HEK293 (cell line): ENCODE measurements at regions not wholly inside any gene's neighbourhood (a gene's known extent, or its start where the extent isn't known, plus 50 kb on each side); places are given as distances from the start of the nearest gene placed in this dataset.

Source experiments
- CTCF ChIA-PET: fragments of 350-600 bp; formaldehyde crosslinking; extraction: SDS; loops from one replicate; lab custom pipeline; 2021; ENCODE audit warnings: antibody characterized with exemption; lab: Yijun Ruan, JAX
- POLR2A ChIA-PET: fragments of 300-600 bp; formaldehyde crosslinking; extraction: SDS; loops from one replicate; lab custom pipeline; 2020; ENCODE audit warnings: antibody characterized with exemption, inconsistent platforms; lab: Yijun Ruan, JAX
- H3K27ac ChIP-seq: fragments of 200-500 bp; sonication (Bioruptor generic); 2 replicates; pipeline ENCODE4 v1.5.1; 2014; ENCODE audit warnings: low read depth, low read length, control low read depth, inconsistent platforms; ENCODE audit errors: extremely low read depth
- H3K36me3 ChIP-seq, 2 experiments: fragments of 200-500 bp in 1 of 2; sonication (Bioruptor generic) in 1 of 2; 1 replicate in 1 of 2; 2 replicates in 1 of 2; pipeline ENCODE4 v1.5.1; 2014 to 2017; ENCODE audit warnings: inconsistent platforms in 2 of 2, low read length in 2 of 2; ENCODE audit not compliant: control insufficient read depth in 2 of 2, insufficient read depth in 1 of 2
- H3K4me1 ChIP-seq: fragments of 200-500 bp; sonication (Bioruptor generic); 2 replicates; pipeline ENCODE4 v1.5.1; 2014; ENCODE audit warnings: mild to moderate bottlenecking, low read length, inconsistent platforms; ENCODE audit not compliant: control insufficient read depth, insufficient read depth
- H3K4me3 ChIP-seq: 2 replicates; pipeline ENCODE4 v1.5.1; 2011; ENCODE audit warnings: low read depth, mild to moderate bottlenecking, control low read depth, low read length, moderate library complexity
- H3K9me3 ChIP-seq: fragments of 200-500 bp; sonication (Bioruptor generic); 2 replicates; pipeline ENCODE4 v1.5.1; 2014; ENCODE audit warnings: low read depth, low read length, inconsistent platforms; ENCODE audit not compliant: control insufficient read depth, insufficient read depth
- BCL6B ChIP-seq: fragments of 450-650 bp; formaldehyde crosslinking; IDR thresholded peaks from 2 replicates; pipeline ENCODE4 v1.5.1; 2017; ENCODE audit warnings: missing biosample characterization, missing genetic modification characterization
- EGR2 ChIP-seq: fragments of 450-650 bp; formaldehyde crosslinking; IDR thresholded peaks from 2 replicates; pipeline ENCODE4 v1.5.1; 2016; ENCODE audit warnings: low read depth, missing biosample characterization, missing genetic modification characterization
- KLF16 ChIP-seq: fragments of 450-650 bp; formaldehyde crosslinking; IDR thresholded peaks from 2 replicates; pipeline ENCODE4 v1.5.1; 2017; ENCODE audit warnings: missing biosample characterization, missing genetic modification characterization
- KLF17 ChIP-seq: fragments of 450-650 bp; formaldehyde crosslinking; IDR thresholded peaks from 2 replicates; pipeline ENCODE4 v1.5.1; 2016; ENCODE audit warnings: missing biosample characterization, missing genetic modification characterization
- TRIM28 ChIP-seq: IDR thresholded peaks from 2 replicates; pipeline ENCODE4 v1.6.1; 2011; ENCODE audit warnings: low read length, control low read depth, borderline replicate concordance
- ZBTB10 ChIP-seq: fragments of 450-650 bp; formaldehyde crosslinking; IDR thresholded peaks from 2 replicates; pipeline ENCODE4 v1.5.1; 2016; ENCODE audit warnings: missing biosample characterization, missing genetic modification characterization
- ZBTB17 ChIP-seq: fragments of 450-650 bp; formaldehyde crosslinking; IDR thresholded peaks from 2 replicates; pipeline ENCODE4 v1.5.1; 2016; ENCODE audit warnings: missing biosample characterization, missing genetic modification characterization
- ZFP41 ChIP-seq: fragments of 450-650 bp; formaldehyde crosslinking; IDR thresholded peaks from 2 replicates; pipeline ENCODE4 v1.5.1; 2016; ENCODE audit warnings: missing biosample characterization, missing genetic modification characterization, borderline replicate concordance
- ZNF132 ChIP-seq: fragments of 450-650 bp; formaldehyde crosslinking; IDR thresholded peaks from 2 replicates; pipeline ENCODE4 v1.5.1; 2017; ENCODE audit warnings: missing biosample characterization, missing genetic modification characterization, borderline replicate concordance
- ZNF146 ChIP-seq: fragments of 450-650 bp; formaldehyde crosslinking; IDR thresholded peaks from 2 replicates; pipeline ENCODE4 v1.5.1; 2016; ENCODE audit warnings: missing biosample characterization, missing genetic modification characterization
- ZNF2 ChIP-seq: fragments of 450-650 bp; formaldehyde crosslinking; IDR thresholded peaks from 2 replicates; pipeline ENCODE4 v1.5.1; 2016; ENCODE audit warnings: missing biosample characterization, missing genetic modification characterization
- ZNF202 ChIP-seq: fragments of 450-650 bp; formaldehyde crosslinking; IDR thresholded peaks from 2 replicates; pipeline ENCODE4 v1.5.1; 2016; ENCODE audit warnings: missing biosample characterization, missing genetic modification characterization, borderline replicate concordance
- ZNF214 ChIP-seq: fragments of 450-650 bp; formaldehyde crosslinking; IDR thresholded peaks from 2 replicates; pipeline ENCODE4 v1.5.1; 2017; ENCODE audit warnings: missing biosample characterization, mild to moderate bottlenecking, missing genetic modification characterization, borderline replicate concordance
- ZNF248 ChIP-seq: fragments of 450-650 bp; formaldehyde crosslinking; IDR thresholded peaks from 2 replicates; pipeline ENCODE4 v1.5.1; 2017; ENCODE audit warnings: missing biosample characterization, missing genetic modification characterization
- ZNF274 ChIP-seq, 2 experiments: fragments of 200-500 bp in 1 of 2; fragments of 450-650 bp in 1 of 2; sonication (Bioruptor generic) in 1 of 2; formaldehyde crosslinking in 1 of 2; IDR thresholded peaks; 2 replicates each; pipeline versions ENCODE4 v1.5.1 to v1.6.1; 2014 to 2016; ENCODE audit warnings: borderline replicate concordance in 1 of 2, inconsistent platforms in 1 of 2, low read length in 1 of 2, missing biosample characterization in 1 of 2, missing genetic modification characterization in 1 of 2
- ZNF423 ChIP-seq: fragments of 450-650 bp; formaldehyde crosslinking; IDR thresholded peaks from 2 replicates; pipeline ENCODE4 v1.5.1; 2016; ENCODE audit warnings: missing biosample characterization, missing genetic modification characterization
- ZNF48 ChIP-seq: fragments of 450-650 bp; formaldehyde crosslinking; IDR thresholded peaks from 2 replicates; pipeline ENCODE4 v1.5.1; 2016; ENCODE audit warnings: missing biosample characterization, missing genetic modification characterization
- ZNF626 ChIP-seq: fragments of 450-650 bp; sonication (Bioruptor Pico); formaldehyde crosslinking; IDR thresholded peaks from 2 replicates; pipeline ENCODE4 v1.5.1; 2018; ENCODE audit warnings: missing biosample characterization, missing genetic modification characterization, inconsistent platforms
- ZNF629 ChIP-seq: fragments of 450-650 bp; formaldehyde crosslinking; IDR thresholded peaks from 2 replicates; pipeline ENCODE4 v1.5.1; 2017; ENCODE audit warnings: missing biosample characterization, missing genetic modification characterization
- ZNF747 ChIP-seq: fragments of 450-650 bp; formaldehyde crosslinking; IDR thresholded peaks from 2 replicates; pipeline ENCODE4 v1.5.1; 2016; ENCODE audit warnings: missing biosample characterization, missing genetic modification characterization
- ZNF777 ChIP-seq: fragments of 450-650 bp; formaldehyde crosslinking; IDR thresholded peaks from 2 replicates; pipeline ENCODE4 v1.5.1; 2017; ENCODE audit warnings: missing biosample characterization, missing genetic modification characterization, borderline replicate concordance
- ZSCAN5A ChIP-seq: fragments of 450-650 bp; formaldehyde crosslinking; IDR thresholded peaks from 2 replicates; pipeline ENCODE4 v1.5.1; 2016; ENCODE audit warnings: missing biosample characterization, missing genetic modification characterization
- TF ChIP-seq, protein P1 (sequence below): sonication (generic); formaldehyde crosslinking; IDR thresholded peaks from 2 replicates; pipeline ENCODE4 v1.8.1; 2022; ENCODE audit warnings: mild to moderate bottlenecking, moderate library complexity, missing genetic modification reagents
- TF ChIP-seq, protein P2 (sequence below): fragments of 450-650 bp; formaldehyde crosslinking; IDR thresholded peaks from 2 replicates; pipeline ENCODE4 v1.5.1; 2016; ENCODE audit warnings: missing biosample characterization, missing genetic modification characterization

- ChIA-PET POLR2A (no interaction called here), CTCF (no interaction called here)
- no peaks in the 10 kb centered on the region for H3K9me3 ChIP-seq
- H3K4me1 ChIP-seq = no peaks in the 10 kb centered on the region
- no peaks in the 10 kb centered on the region for H3K36me3 ChIP-seq
- no peak overlapping the region for H3K4me3 ChIP-seq
- no peak for TF ChIP-seq ZNF747 (tag by site-specific recombination)
- TF ChIP-seq, protein P1, sequence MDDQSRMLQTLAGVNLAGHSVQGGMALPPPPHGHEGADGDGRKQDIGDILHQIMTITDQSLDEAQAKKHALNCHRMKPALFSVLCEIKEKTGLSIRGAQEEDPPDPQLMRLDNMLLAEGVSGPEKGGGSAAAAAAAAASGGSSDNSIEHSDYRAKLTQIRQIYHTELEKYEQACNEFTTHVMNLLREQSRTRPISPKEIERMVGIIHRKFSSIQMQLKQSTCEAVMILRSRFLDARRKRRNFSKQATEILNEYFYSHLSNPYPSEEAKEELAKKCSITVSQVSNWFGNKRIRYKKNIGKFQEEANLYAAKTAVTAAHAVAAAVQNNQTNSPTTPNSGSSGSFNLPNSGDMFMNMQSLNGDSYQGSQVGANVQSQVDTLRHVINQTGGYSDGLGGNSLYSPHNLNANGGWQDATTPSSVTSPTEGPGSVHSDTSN = no peak
- TF ChIP-seq ZNF214 (tag by site-specific recombination) = no peak
- TF ChIP-seq ZNF274 (IDR thresholded peaks at IDR 0.05; ENCODE audit: low read length) = no peak
- no peak for TF ChIP-seq ZNF274 (tag by site-specific recombination; IDR thresholded peaks at IDR 0.05; ENCODE audit: borderline replicate concordance)
- no peak for TF ChIP-seq KLF16 (tag by site-specific recombination)
- TF ChIP-seq BCL6B (tag by site-specific recombination) = no peak
- no peak for TF ChIP-seq ZNF626 (tag by site-specific recombination)
- TF ChIP-seq ZNF202 (tag by site-specific recombination) = no peak
- no peak for TF ChIP-seq ZNF248 (tag by site-specific recombination)
- no peak for TF ChIP-seq ZFP41 (tag by site-specific recombination)
- TF ChIP-seq, protein P2, sequence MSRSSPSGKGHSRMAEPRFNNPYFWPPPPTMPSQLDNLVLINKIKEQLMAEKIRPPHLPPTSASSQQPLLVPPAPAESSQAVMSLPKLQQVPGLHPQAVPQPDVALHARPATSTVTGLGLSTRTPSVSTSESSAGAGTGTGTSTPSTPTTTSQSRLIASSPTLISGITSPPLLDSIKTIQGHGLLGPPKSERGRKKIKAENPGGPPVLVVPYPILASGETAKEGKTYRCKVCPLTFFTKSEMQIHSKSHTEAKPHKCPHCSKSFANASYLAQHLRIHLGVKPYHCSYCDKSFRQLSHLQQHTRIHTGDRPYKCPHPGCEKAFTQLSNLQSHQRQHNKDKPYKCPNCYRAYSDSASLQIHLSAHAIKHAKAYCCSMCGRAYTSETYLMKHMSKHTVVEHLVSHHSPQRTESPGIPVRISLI = no peak
- no peak for TF ChIP-seq ZSCAN5A (tag by site-specific recombination)
- TF ChIP-seq EGR2 = no peak
- TF ChIP-seq ZNF48 (tag by site-specific recombination) = no peak
- TF ChIP-seq TRIM28 = no peak
- TF ChIP-seq ZBTB17 (tag by site-specific recombination) = no peak
- TF ChIP-seq ZNF146 (tag by site-specific recombination) = no peak
- no peak for TF ChIP-seq KLF17 (tag by site-specific recombination)
- H3K27ac ChIP-seq = no peak overlapping the region
These were observed 558.9 kb upstream of the FSIP2 start for GRCh38 chr2:185179743-185180142.

DNA sequence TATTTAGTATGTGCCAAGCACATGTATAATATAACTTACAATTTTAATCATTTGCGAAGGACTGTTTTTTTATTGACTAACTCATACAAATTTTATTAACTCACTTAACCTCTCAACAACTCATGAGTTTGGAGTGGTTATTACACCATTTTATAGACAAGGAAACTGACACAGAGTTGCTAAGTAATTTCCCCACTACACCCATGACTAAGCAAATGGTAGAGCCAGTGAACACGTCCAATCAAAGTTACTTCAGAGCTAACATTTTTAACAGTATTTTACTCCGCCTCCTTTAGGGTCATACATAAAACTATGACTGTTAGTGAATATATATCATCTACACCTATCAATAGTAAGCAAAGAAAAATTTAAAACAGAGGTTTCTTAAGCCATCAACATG lies 556.7 kb upstream of the FSIP2 start:
- CTCF ChIA-PET = no interaction called here
- Histone ChIP-seq H3K4me3 (no peak overlapping the region), H3K4me1 (no peaks in the 10 kb centered on the region), H3K36me3 (no peaks in the 10 kb centered on the region), H3K9me3 (no peaks in the 10 kb centered on the region), H3K27ac (no peak overlapping the region)
- POLR2A ChIA-PET = no interaction called here
- TF ChIP-seq ZNF629 (no peak), ZNF777 (no peak), ZNF132 (tag by site-specific recombination) (no peak), ZBTB10 (tag by site-specific recombination) (no peak), ZNF423 (tag by site-specific recombination) (no peak), ZNF2 (no peak), ZFP41 (tag by site-specific recombination) (no peak)
